A673 (cell line): ENCODE measurements at regions not wholly inside any gene's neighbourhood (a gene's known extent, or its start where the extent isn't known, plus 50 kb on each side); places are given as distances from the start of the nearest gene placed in this dataset.

ENCODE experiments used
- EZH2 ChIP-seq: fragments of 200-600 bp; sonication (generic); IDR thresholded peaks from 2 replicates; pipeline ENCODE4 v1.6.1; 2017; ENCODE audit warnings: borderline replicate concordance, low read depth, mild to moderate bottlenecking, mixed read lengths, antibody characterized with exemption, low read length; ENCODE audit not compliant: poor library complexity, severe bottlenecking
- TF ChIP-seq, protein P1 (sequence below): fragments of 300-800, 200-600 bp; sonication (generic); conservative IDR thresholded peaks from 2 replicates; pipeline ENCODE4 v1.5.1; 2017; ENCODE audit warnings: low read depth, mild to moderate bottlenecking, antibody characterized with exemption, low read length, moderate library complexity, mixed read lengths

- TF ChIP-seq, protein P1, sequence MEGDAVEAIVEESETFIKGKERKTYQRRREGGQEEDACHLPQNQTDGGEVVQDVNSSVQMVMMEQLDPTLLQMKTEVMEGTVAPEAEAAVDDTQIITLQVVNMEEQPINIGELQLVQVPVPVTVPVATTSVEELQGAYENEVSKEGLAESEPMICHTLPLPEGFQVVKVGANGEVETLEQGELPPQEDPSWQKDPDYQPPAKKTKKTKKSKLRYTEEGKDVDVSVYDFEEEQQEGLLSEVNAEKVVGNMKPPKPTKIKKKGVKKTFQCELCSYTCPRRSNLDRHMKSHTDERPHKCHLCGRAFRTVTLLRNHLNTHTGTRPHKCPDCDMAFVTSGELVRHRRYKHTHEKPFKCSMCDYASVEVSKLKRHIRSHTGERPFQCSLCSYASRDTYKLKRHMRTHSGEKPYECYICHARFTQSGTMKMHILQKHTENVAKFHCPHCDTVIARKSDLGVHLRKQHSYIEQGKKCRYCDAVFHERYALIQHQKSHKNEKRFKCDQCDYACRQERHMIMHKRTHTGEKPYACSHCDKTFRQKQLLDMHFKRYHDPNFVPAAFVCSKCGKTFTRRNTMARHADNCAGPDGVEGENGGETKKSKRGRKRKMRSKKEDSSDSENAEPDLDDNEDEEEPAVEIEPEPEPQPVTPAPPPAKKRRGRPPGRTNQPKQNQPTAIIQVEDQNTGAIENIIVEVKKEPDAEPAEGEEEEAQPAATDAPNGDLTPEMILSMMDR: no peak
- no peak for TF ChIP-seq EZH2
Measured at GRCh38 chr7:53229202-53229601, 193.8 kb downstream of the POM121L12 start.
